ENCODE measurements at regions not wholly inside any gene's neighbourhood (a gene's known extent, or its start where the extent isn't known, plus 50 kb on each side); places are given as distances from the start of the nearest gene placed in this dataset.
A peak's percentile ranks its signal among the peaks of the same experiment; 100 is the strongest.
"Not testable (repeated sequence)": the region's sequence is repeated elsewhere in the genome, so short reads cannot be mapped to it uniquely, and the experiment has no call there.

DNA sequence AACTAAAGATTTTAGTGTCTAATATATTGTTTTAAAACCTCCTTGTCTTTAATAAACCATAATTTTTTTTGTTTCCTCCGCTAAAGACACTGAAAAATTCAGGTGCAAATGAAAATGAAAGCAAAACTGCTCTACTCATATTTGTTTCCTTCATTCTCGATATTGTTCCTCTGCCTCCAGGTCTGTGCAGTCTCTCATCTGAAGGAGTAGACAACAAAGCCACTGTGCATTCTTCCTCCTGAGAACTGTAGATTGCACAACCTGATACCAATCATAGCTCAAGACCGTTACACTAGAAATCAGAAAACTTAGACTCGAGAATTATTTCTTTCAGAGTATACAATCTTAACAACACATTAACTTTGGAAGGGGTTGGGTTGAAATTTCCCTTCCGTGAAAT is 373.1 kb upstream of the CXADR start:
- no peak for DNase-seq (ENCODE audit: low spot score)

DNA sequence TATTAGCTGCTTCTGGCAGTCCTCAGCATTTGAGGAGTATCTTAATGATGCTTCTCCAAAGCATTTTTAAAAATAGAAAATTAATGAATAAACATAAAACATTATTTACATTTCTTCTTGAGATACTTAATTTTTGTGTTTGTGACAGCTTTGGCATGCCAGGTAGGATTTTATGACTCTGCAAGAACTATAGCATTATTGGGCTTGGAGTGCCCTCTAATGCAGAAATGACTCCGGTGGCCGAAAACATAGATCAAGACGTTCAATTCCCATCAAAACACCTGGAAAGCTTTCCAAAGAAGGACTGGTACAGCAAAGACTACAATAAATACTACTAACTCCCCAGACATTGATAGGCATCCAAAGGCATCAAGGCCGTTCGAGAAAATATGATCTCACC is 366.4 kb upstream of the CXADR start:
- DNase-seq (ENCODE audit: low spot score), result no peak

DNA sequence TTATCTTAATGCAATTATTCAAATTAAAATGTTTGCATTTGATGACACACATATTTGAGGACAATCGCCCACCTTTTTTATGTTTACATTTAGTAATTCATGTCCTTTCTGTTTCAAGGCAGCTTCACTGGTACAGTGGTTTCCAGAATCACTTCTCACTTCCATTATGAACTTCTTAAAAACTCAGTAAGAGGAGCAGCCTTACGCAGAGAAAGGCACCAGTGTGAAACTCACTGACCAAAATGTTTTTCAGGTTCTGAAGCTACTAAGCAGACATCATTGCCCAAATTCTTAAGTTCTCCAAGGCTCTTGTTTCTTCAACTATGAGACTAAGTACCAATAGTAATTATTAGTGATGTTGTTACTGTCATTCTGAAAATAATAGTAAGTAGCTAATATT is 353.1 kb upstream of the CXADR start:
- DNase-seq (ENCODE audit: low spot score), result no peak

DNA sequence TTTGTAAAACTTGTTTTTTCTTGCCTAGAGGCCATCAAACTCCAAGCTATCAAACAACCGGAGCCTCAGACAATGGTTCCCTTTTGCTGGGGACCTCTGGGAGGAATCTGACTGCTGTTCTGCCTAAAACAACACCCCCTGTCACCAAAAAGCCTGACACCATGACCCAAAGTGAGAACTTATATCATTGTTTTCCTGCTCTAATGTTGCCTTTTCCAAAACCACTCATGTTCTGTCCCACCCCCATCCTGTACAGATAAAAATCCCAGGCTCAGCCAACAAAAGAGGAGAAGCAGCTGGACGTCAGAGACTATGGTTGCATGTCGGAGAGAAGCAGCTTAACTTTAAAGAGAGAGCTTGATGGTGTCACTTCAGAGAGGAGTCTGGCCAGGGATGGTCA is 327.2 kb upstream of the CXADR start:
- DNase-seq (ENCODE audit: low spot score), result no peak

DNA sequence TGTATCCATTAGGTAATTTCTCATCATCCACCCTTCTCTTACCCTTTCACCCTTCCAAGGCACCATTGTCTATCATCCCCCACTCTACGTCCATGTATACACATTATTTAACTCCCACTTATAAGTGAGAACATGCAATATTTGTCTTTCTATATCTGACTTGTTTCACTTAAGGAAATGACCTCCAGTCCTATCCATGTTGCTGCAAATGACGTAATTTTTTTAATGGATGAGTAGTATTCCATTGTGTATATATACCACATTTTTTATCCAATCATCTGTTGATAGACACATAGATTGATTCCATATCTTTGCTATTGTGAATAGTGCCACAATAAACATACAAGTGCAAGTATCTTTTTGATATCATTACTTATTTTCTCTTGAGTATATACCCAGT is 322.9 kb upstream of the CXADR start:
- DNase-seq (ENCODE audit: low spot score), result no peak

DNA sequence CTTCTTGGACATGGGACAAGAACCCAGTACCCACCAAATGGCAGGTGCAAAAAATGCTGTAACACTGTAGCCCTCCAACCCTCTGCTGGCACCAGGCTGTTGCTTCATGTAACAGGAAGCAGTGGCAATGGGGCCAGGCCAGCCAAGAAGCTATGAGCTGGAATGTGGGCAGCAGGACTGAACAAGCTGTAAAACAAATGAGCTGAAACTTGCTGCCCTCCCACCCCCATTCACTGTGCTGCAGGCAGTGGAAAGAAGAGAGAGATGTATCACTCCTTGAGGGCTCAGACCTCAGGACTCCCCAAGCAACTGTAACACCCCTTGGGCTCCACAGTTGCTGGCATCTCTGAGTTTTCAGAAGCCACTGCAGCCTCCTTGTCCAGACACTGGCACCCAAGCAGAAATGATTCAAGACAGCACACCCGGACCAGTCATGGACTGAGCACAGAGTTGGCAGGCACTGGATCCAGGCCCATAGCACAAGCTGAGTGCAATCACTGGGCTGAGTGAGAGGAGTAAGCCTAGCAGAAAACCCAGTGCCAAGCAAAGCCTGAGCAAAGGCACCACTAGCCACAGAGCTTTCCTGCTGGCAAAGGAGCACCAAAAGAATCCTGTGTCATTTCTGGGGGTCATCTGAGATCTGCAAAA is 321.4 kb upstream of the CXADR start:
- no peak for DNase-seq (ENCODE audit: low spot score)

DNA sequence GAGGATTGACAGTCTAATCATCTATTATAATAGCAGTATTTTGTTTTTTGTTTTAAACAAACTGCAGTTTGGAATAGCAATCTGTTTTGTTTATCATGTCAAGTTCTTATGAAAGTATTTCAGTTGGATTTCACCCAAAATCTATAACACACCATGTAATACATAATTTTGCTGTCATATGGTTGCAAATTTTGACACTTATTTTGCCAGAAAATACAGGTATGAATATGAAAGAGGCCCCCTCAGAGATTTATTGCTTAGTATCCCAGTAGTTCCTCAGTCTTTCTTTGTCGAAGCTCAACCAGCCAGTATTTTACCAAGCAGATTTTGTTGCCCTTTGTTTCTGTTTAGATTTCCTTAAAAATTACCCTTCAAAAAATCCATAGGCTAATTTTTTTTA is 317.5 kb upstream of the CXADR start:
- no peak for DNase-seq (ENCODE audit: low spot score)

DNA sequence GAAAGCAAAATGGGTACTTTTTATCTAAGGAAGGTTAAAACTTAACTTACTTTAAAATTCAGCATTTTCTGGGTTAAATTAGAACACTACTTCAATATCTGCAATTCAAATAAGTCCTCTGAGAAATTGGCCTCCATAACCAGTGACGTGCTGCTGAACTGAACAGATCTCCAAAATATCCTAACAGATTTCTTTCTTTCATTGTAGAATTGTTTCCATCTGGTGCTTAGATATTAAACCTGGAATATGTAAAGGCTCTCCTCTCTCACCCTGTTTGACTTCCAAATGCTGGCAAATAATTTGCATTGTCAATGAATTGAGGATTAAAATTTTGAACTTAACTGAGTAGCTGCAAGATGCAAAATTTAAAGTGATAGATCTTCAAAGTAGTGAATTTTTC is 316.9 kb upstream of the CXADR start:
- peak; percentile 8 for DNase-seq (ENCODE audit: low spot score)

DNA sequence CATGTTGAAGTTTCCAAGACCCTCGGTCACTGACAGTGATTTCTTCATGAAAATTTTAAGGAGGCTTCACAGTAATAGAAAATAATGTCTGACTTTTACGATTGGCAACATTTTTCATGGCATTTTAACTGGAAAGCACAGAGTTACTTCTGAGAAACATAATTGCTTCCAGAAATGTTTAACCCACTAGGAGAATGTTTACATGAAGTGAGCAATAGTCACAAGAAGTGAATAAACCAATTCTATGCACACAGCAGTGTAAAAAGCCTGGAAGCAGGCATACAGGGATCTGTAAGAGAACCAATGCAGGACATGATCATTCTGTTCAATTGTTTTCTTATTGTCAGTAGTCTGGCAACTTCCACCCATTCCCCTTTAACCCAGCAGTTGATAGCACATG is 316.2 kb upstream of the CXADR start:
- DNase-seq (ENCODE audit: low spot score), result no peak

DNA sequence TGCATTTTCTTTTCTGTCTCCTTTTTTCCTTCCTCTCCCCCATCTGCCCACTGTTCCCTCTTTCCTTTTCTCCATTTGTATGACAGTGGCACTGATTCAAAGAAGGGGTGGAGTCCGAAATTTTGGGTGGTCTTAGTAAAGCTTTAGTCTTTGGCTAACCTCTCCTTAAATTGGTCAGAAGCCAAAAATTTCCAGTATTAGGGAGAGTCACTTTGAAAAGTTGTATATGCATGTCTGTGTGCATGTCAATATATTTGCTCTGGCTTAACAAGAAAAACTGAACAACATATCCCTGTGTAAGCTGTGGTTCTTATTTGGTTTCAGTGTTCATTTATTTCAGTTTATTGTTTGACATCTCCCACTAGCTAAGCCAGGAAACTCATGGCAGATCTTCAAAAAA is 314.8 kb upstream of the CXADR start:
- DNase-seq (ENCODE audit: low spot score), result no peak

DNA sequence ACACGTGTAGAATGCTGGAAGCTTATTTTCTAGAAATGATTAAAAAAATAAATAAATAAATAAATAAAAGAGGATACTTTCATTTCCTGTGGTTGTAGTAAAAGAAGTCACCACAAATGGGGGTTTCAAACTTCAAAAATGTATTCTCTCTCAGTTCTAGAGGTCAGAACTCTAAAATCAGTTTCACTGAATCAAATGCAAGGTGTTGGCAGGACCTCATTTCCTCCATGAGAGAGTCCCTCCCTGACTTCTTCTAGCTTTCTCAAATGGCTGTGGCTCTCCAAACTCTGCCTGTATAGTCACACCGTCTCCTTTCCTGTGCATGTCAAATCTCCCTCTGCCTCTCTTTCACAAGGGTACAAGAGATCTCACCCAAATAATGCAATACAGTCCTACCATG is 312.6 kb upstream of the CXADR start:
- DNase-seq (ENCODE audit: low spot score), result no peak

DNA sequence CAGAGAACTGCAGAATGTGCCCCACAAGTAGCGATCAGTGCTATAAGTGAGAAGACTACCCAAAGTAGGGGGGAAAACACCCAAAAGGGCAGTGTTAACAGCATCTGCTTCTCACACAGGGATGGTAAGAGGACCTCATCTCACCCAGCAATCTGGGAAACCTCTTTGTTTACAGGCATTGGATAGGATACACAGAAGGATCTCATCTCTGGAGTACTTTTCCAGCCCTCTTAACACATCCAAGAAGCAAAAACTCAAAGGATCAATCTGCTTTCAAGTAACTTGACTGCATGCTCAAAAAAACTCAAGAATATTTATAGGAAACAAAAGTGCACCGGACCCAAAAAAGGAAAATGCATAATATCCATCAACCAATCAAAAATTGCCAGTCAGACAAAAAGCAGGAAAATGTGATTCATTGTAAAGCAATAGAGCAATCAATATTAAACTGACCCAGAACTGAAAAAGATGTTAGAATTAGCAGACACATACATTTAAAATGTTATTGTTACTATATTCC is 311.0 kb upstream of the CXADR start:
- no peak for DNase-seq (ENCODE audit: low spot score)

DNA sequence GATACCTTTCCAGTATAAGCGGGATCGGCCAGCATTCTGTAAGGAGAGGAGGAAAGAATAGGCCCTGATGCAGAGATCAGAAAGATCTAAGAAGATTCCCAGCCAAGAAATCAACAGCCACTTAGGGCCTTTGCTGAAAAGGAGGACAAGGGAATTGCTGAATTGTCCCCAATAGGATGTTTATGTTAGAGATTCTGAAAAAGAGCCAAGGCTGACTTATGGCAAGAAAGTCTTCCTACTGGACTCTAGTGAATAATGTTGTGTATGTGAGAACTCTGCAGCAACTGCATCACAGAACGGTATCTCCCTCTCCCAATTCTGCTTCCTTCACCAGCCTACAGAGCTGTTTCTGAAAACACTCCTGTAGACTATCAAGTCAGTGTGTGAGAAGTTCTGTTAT is 298.0 kb upstream of the CXADR start:
- no peak for DNase-seq (ENCODE audit: low spot score)

DNA sequence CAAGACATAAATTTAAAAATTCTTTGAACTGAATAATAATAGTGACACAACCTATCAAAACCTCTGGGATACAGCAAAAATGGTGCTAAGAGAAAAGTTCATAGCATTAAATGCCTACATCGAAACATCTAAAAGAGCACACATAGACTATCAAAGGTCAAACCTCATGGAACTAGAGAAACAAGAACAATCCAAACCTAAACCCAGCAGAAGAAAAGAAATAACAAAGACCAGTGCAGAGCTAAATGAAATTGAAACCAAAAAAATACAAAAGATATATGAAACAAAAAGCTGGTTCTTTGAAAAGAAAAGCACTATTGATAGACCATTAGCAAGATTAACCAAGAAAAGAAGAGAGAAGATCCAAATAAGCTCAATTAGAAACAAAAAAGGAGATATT is 293.8 kb upstream of the CXADR start:
- not testable (repeated sequence) for DNase-seq (ENCODE audit: low spot score)

DNA sequence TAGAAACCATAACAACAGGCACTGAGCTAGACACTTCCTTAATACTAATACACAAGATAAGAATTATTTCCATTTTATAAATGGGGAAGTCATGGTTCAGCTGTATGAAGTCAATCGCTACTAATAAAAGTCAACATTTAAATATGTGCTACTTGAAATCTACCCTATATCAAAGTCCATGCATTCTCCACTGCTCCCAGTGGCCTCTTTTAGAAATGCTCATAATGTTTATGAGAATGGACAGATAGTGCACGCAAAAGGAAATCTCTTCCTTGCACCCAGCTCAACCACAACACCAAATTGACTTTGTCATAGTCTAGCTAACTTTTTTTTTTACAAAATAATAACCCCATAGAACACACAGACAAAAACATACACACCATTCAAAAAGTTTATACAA is 281.7 kb upstream of the CXADR start:
- DNase-seq (ENCODE audit: low spot score), result no peak

DNA sequence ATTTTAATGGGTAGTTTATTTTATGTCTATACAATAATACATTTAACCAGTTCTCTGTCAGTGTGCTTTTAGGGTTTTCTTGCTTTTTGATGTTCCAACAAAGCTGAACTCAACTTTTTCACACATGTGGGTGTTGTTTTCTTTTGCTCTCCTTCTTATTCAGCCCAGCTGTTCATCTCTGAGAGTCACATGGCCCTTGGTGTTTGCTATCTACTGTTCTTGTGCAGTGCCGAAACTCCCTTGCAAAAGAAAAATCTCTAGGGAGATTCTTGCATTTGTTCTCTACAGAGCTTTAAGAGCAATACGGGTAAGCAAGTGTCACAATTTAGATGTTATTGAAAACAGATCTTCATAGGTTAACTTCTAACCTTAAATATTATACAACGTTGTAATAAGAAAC is 281.1 kb upstream of the CXADR start:
- peak; percentile 2 for DNase-seq (ENCODE audit: low spot score)

DNA sequence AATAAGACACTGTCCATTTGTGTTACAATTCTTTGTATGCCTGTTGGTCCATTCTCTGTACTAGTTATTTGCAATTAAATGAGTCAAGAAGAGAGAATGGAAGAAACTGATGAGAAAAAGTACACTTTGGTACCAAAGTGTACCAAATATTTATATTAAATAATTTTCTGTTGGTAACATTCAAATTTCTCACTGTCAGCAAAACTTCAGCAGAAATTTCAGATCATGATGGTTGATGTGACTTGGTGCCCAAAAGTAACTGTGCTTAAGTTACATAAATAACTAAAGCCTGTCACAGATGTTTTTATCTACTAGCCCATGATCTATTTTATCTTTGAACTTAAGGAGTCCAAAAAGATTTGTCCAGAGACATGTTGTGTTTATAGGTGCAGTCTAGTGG is 274.4 kb upstream of the CXADR start:
- no peak for DNase-seq (ENCODE audit: low spot score)

DNA sequence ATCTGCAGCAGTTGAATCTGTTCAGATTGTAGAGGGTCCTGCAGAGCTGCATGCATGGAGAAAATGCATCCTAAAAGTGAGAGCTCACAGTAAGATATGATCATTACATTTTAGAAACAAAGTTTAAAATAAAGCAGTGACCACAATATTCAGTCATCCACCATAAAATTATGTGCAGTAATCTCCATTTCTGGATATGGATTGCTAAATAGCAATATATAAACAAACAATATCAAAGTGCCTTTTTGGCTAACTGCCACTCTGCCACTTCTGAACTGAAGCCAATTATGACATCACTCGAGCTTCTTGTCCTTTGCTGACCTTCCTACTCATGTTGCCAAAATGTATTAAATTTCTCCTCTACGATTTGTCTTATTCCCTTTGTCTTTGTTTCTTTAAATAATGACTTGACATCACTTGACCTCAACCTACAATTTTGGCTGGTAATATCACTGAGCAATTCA is 262.0 kb upstream of the CXADR start:
- DNase-seq (ENCODE audit: low spot score), result no peak

DNA sequence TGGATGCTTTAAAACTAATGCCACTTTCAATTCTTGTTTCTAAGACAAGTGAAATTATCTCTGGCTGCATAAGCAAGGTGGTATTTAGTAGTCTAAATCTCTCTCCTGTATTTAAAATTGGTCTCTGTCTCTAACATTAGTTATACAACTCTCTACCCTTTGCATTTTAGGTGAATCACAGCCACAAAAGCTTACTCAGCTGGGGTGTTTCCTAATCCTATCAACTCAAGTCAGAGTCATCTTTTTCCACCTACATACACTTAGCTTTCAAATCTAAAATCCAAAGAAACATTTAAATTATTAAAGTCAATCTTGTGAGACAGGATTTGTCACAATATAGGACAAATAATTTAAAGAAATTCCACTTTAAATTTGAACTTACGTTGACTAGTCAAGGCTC is 255.1 kb upstream of the CXADR start:
- no peak for DNase-seq (ENCODE audit: low spot score)

DNA sequence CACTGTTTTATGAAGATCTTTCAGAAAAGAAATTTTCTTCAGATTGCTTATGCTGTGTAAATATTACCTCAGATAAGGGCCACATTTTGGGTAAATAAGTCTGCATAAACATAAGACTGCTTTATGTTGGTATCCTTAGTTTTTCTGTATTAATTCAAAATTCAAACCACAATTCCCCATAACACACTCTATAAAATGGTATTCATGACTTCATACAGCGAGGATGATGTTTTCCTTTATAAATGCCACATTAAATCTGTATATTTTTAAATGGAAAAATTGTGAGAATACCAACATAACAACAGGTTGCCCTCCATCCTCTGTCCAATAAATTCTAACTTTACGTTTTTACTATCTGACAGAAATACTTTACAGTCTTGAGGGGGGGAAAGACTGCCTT is 248.7 kb upstream of the CXADR start:
- DNase-seq (ENCODE audit: low spot score), result no peak

DNA sequence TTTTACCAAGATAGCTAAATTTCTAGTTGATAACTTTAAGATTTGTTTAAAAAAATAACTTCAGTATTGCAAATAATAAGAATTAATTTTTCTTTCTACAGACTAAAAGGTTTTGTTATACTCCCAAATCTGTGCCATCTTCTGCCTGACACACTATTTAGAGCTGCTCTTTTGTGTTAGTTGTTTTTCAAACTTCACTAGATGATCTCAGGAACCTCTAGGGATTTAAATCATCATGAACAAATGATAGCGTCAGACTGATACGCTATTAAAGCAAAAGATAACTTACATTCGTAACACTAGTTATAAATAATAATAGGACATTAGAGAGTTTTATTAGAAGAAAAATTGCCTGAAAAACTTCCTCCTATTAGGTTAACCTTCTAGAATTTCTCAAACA is 243.1 kb upstream of the CXADR start:
- no peak for DNase-seq (ENCODE audit: low spot score)

DNA sequence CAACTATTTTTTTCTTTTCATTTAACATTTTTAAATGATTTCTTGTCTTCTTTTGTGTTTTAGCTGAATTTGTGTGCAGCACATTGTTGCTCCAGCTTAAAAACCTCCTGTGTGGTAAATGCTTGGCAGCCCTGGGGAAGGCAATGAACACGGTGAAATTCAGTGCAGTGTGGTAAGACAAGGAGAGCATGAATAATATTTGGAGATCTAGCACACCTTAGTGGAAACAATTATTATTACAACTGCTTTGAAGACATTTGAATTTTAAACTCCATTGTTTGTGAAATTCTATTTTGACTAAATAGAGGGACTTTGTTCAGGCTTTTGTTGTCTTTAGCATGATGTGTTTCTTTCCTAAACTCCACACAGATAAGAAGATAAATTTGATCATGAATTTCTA is 242.6 kb upstream of the CXADR start:
- peak; percentile 84 for DNase-seq (ENCODE audit: low spot score)

DNA sequence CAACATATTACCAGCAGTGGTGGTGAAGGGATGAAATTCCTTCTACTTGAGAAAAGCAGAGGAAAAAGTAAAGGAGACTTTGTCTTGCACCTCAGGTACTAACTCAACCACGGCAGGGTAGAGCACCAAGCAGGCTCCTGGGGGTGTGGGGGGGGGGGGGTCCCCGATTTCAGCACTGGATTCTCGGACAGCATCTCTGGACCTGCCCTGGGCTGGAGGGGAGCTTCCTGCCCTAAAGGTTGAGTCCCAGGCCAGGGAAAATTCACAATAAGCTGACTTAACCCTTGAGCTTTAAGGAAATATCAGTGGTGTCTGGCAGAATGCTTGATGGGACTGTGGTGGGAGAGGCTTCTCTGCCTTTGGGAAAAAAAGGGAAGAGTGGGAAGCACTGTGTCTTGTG is 233.2 kb upstream of the CXADR start:
- no peak for DNase-seq (ENCODE audit: low spot score)

DNA sequence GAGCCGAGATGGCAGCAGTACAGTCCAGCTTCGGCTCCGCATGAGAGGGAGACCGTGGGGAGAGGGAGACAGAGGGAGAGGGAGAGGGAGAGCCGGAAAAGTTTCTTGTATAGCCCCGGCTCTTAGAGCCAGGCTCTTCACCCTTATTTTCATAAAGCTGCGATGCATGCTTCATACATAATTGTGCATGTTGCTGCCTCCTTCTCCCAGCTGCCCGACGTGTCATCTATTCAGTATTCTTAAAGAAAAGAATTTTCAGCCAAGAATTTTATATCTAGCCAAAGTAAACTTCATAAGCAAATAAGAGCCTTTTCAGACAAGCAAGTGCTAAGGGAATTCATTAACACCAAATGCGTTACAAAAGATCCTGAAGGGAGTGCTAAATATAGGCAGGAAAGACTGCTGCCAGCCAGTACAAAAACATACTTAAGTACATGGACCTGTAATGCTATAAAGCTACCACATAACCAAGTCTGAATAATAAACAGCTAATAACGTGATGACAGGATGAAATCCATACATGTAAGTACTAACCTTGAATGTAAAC is 219.8 kb upstream of the CXADR start:
- not testable (repeated sequence) for DNase-seq (ENCODE audit: low spot score)

Measured in Ammon's horn (tissue), 1 donor.